Activated naive CD8-positive, alpha-beta T cell treated with anti-CD3 and anti-CD28 coated beads, Interleukin-2, amount 10 ng/mL, durations not matched to agents 7 days and 5 days (primary cell): ENCODE measurements at regions not wholly inside any gene's neighbourhood (a gene's known extent, or its start where the extent isn't known, plus 50 kb on each side); places are given as distances from the start of the nearest gene placed in this dataset.

Experiments
- ATAC-seq: fragments of 150-1000 bp; cut with Tn5 transposase; one replicate; pipeline ENCODE4 v1.10.0; 2021; ENCODE audit warnings: low read depth, moderate library complexity
- POLR2A ChIA-PET: fragments of 350-600 bp; sonication (Branson Sonifier 250); formaldehyde crosslinking; loops from one replicate; lab custom pipeline; 2021; ENCODE audit warnings: antibody characterized with exemption; lab: Charles Lee
- DNase-seq: peaks from one replicate; pipeline ENCODE4 v3.0.0; 2021
- H3K27ac Mint-ChIP-seq: one replicate; pipeline ENCODE4 v1.8.0; 2022; ENCODE audit warnings: mild to moderate bottlenecking, mixed read lengths
- H3K27me3 Mint-ChIP-seq: one replicate; pipeline ENCODE4 v1.8.0; 2022; ENCODE audit warnings: mild to moderate bottlenecking, moderate library complexity, mixed read lengths
- H3K36me3 Mint-ChIP-seq: one replicate; pipeline ENCODE4 v1.8.0; 2021; ENCODE audit warnings: mild to moderate bottlenecking, mixed read lengths
- H3K4me1 Mint-ChIP-seq: one replicate; pipeline ENCODE4 v1.8.0; 2021; ENCODE audit warnings: mixed read lengths
- H3K4me3 Mint-ChIP-seq: one replicate; pipeline ENCODE4 v1.8.0; 2022; ENCODE audit warnings: mild to moderate bottlenecking, moderate library complexity, mixed read lengths
- H3K9me3 Mint-ChIP-seq: one replicate; pipeline ENCODE4 v1.8.0; 2021; ENCODE audit warnings: mixed read lengths

DNA sequence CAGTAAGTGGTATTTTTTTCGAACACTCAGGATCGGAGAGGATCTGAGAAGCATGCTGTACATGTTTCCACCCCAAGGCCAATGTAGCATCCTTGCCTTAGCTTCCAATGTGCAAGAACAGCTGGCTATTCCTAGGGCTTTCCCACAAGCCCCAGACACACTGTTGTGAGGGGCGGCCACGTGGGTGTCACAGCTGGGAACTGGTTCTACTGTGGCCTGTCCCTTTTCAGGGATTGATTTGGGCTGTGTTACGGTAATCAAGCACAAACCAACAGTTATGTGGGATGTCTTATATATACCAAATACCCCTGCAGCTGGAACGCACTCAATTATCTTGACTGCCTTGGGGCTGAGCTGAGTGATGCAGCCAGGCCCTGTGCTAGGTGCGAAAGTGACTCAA is 116.3 kb upstream of the CXCR4 start:
- Mint-ChIP-seq H3K4me3 (no peak overlapping the region), H3K4me1 (peaks cover 22% of the 10 kb centered on the region), H3K36me3 (peaks cover 4% of the 10 kb centered on the region), H3K27me3 (peaks cover 11% of the 10 kb centered on the region), H3K9me3 (peaks cover 4% of the 10 kb centered on the region), H3K27ac (no peak overlapping the region)
- ATAC-seq (no peak), DNase-seq (no peak)
- POLR2A ChIA-PET: interaction anchor here (0.6 kb wide), 1 partner anchor 98 kb away, joined by 3 read pairs; no protein-coding TSS in a partner anchor

DNA sequence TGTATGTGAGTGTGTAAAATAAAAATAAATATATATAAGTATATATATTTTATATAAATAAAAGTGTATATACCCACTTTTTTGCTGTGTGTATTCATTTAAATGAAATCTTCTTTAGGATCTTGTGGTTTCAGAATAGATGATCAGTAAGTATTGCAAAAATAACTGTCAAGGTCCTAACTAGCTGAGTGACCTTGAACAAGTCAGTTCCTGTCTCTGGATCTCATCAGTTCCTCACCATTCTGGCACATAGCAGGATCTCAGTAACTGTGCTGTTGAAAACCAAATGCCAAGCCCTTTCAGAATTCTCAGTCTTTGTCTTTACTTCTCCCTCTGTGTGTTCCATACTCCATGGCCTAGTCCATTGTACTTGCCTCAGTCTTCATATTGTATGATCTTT is 115.3 kb upstream of the CXCR4 start:
- Mint-ChIP-seq H3K36me3 (peaks cover 4% of the 10 kb centered on the region), H3K27me3 (peaks cover 15% of the 10 kb centered on the region), H3K9me3 (peaks cover 4% of the 10 kb centered on the region), H3K4me3 (no peak overlapping the region), H3K27ac (no peak overlapping the region), H3K4me1 (peaks cover 13% of the 10 kb centered on the region)
- DNase-seq (no peak), ATAC-seq (no peak)
- POLR2A ChIA-PET: interaction anchor here (0.6 kb wide), 1 partner anchor 58 kb away, joined by 5 read pairs; no protein-coding TSS in a partner anchor

DNA sequence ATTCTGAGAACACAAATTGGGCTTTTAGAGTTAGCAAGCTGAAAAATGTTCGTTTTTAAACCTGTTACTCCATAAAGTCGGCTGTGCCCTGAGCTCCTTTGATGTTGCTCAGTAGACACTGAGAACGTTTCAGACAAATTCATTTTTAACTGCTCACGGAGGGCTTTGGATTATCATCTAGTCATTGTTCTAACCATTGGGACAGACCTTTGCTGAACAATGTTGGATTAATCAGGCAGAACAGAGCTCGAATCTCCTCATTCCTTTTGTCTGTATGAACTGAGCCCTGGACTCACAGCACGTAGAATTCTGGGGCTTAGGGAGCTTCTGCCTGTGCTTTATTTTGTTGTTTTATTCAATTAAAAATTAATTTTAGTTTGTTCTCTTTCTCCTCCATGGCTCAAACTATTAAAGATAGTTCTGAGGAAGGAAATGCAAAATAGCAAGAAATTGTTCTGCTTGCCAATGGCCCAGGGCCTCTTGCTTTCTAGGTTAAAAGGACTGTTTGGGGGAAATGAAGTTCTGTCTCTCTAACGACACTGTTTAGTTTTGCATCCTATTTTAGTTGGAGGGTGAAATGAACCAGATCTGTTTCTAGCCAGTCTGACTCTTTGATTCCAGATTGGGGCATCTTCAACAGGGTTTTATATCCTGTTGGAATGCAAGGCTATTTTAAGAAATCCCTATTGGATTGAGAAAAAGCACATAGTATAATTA is 114.7 kb upstream of the CXCR4 start:
- H3K27me3 Mint-ChIP-seq: peaks cover 15% of the 10 kb centered on the region
- DNase-seq (no peak), ATAC-seq (no peak)
- no peak overlapping the region for H3K4me3 Mint-ChIP-seq
- H3K36me3 Mint-ChIP-seq: peaks cover 7% of the 10 kb centered on the region
- H3K9me3 Mint-ChIP-seq: peaks cover 7% of the 10 kb centered on the region
- peaks cover 7% of the 10 kb centered on the region for H3K4me1 Mint-ChIP-seq
- no peak overlapping the region for H3K27ac Mint-ChIP-seq
- POLR2A ChIA-PET: no interaction called here

DNA sequence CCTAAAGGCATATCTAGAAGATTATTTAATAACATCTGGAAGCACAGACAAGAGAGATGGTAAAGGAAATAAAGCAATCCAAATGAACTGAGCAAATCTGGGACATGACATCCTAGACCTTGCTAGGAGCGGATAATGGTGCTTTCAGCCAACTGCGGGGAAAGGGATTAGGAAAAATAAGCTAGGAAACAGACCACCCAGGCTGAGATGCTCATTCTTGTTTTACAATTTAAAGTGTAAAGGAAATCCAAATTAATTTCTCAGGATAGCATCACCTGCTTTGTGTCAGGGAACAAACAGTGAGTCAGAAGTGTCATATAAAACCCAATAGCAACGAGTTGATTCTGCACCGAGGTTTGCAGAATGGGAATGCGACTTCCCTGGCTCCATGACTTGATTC is 112.5 kb upstream of the CXCR4 start:
- H3K27ac Mint-ChIP-seq: no peak overlapping the region
- peaks cover 7% of the 10 kb centered on the region for H3K36me3 Mint-ChIP-seq
- POLR2A ChIA-PET: no interaction called here
- peaks cover 6% of the 10 kb centered on the region for H3K9me3 Mint-ChIP-seq
- peaks cover 11% of the 10 kb centered on the region for H3K4me1 Mint-ChIP-seq
- no peak for ATAC-seq
- H3K27me3 Mint-ChIP-seq: peaks cover 15% of the 10 kb centered on the region
- H3K4me3 Mint-ChIP-seq: no peak overlapping the region
- DNase-seq: no peak

DNA sequence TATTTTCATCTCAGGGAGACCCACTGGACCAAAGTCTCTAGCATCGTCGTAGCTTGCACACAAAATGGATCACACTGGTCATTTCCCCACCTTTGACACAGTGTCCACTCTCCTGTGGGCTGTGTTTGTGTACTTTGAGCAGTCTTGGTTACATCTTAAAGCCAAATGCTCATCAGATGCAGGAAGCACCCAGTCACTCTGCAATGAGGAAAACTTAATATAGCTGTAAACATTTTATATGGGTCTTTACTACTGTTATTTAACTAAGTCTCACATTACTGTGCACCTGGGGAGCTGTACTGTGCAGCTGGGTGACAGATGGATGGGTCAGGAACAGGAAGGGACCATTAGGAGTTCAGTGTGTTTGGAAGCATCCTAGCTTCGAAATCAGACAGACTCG is 109.0 kb upstream of the CXCR4 start:
- no peak overlapping the region for H3K27ac Mint-ChIP-seq
- H3K9me3 Mint-ChIP-seq: peaks cover 5% of the 10 kb centered on the region
- POLR2A ChIA-PET: interaction anchor here (0.6 to 1.6 kb wide), 4 partner anchors 10 to 155 kb away, joined by 3 to 4 read pairs (median 3); no protein-coding TSS in a partner anchor
- no peak overlapping the region for H3K4me3 Mint-ChIP-seq
- H3K4me1 Mint-ChIP-seq: peaks cover 8% of the 10 kb centered on the region
- peaks cover 10% of the 10 kb centered on the region for H3K27me3 Mint-ChIP-seq
- H3K36me3 Mint-ChIP-seq: peaks cover 4% of the 10 kb centered on the region
- DNase-seq (no peak), ATAC-seq (no peak)

DNA sequence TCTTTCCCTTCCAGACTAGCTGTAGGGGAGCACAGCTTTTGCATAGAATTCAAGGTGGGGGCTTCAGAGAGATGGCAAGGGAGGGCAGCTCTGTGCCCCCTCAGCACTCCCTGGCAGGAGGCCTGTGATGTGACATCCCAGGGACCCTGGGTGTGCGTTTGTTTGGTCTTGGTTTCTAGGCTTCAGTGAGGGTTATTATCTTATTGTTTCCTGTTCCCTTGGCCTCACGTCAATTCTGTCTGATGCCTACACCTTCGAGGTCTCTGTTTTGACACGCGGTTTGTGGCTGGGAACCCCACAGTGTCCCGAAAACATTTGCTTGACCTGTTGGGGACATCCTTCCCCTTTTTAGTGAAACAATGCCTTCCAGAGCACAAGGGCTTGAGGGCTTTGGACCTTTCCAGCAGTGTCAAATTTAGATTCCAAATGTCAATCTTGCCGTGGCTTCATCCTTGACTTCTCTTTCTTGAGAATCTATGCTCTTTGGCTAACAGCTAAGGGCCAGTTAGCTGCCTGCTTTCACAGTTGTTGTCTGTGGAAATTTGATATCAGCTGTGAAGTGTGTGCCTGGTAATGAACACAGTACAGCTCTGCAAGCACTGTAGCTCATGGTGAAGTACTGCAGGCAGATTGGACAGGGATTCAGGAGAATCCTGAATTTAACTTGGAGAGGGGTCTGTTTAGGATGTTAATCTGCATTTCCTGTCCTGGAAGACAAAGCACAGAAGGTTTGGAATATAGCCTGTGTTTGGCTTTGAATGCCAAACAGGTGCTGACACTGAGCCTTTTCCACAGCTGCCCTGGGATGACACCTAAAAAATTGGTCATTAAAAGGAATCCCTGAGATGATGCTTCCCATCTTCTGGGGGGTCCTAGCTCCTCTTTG is 108.2 kb upstream of the CXCR4 start:
- DNase-seq (no peak), ATAC-seq (peak; percentile 82)
- Mint-ChIP-seq H3K36me3 (peaks cover 4% of the 10 kb centered on the region), H3K27ac (no peak overlapping the region), H3K4me3 (no peak overlapping the region), H3K27me3 (peaks cover 6% of the 10 kb centered on the region), H3K4me1 (peaks cover 8% of the 10 kb centered on the region), H3K9me3 (peaks cover 5% of the 10 kb centered on the region)
- POLR2A ChIA-PET: interaction anchor here (0.9 to 1.6 kb wide), 4 partner anchors 12 to 156 kb away, joined by 3 to 4 read pairs (median 3); no protein-coding TSS in a partner anchor

DNA sequence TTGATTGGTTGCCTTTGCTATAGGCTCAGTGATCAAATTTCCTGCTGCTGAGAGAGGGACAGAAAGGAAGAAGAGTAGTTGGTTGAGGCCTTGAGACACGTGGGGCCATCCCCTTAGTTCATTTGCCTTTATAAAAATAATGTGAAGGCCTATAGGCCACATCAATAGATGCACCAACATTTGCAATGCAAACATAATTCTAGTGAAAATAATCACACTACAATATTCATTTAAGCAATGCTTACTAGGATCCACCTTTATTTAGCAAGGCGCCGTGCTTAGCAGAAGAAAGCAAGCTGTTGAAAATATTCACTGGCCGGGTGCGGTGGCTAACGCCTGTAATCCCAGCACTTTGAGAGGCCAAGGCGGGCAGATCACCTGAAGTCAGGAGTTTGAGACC is 105.3 kb upstream of the CXCR4 start:
- no peak overlapping the region for H3K27ac Mint-ChIP-seq
- ATAC-seq (no peak), DNase-seq (no peak)
- POLR2A ChIA-PET: no interaction called here
- H3K36me3 Mint-ChIP-seq: peaks cover 6% of the 10 kb centered on the region
- no peak overlapping the region for H3K4me3 Mint-ChIP-seq
- peaks cover 7% of the 10 kb centered on the region for H3K27me3 Mint-ChIP-seq
- peaks cover 8% of the 10 kb centered on the region for H3K4me1 Mint-ChIP-seq
- peaks cover 5% of the 10 kb centered on the region for H3K9me3 Mint-ChIP-seq

DNA sequence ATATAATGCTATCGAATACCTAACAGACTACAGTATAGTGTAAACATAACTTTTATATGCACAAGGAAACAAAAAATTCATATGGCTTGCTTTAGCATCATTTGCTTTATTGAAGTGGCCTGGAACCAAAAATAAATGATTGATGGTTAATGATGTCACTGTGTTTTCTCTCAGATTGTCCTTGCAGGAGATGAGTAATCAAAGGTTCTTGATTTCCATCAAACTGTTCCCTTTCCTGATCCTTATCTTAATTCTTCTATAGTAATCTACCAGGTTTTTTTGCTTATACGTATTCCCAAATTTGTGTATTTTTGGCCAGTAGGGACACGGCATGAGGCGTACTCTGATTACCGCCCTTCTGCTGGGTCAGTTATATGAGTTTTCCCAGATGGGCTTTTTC is 104.9 kb upstream of the CXCR4 start:
- H3K27ac Mint-ChIP-seq: no peak overlapping the region
- ATAC-seq (no peak), DNase-seq (no peak)
- POLR2A ChIA-PET: no interaction called here
- peaks cover 7% of the 10 kb centered on the region for H3K27me3 Mint-ChIP-seq
- peaks cover 8% of the 10 kb centered on the region for H3K4me1 Mint-ChIP-seq
- peaks cover 3% of the 10 kb centered on the region for H3K36me3 Mint-ChIP-seq
- no peak overlapping the region for H3K4me3 Mint-ChIP-seq
- H3K9me3 Mint-ChIP-seq: peaks cover 2% of the 10 kb centered on the region

DNA sequence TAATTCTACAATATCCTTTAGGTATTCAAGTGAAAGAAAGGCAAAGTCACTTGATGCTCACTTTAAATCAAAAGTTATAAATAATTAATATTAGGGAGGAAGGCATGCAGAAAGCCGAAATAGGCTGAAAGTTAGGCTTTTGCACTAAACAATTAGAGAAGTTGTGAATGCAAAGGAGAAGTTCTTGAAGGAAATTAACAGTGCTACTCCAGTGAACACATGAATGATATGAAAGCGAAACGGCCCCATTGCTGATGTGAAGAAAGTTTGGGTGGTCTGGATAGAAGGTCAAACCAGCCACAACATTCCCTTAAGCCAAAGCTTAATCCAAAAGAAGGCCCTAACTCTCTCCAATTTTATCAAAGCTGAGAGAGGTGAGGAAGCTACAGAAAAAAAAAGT is 103.1 kb upstream of the CXCR4 start:
- no peak for DNase-seq
- H3K4me1 Mint-ChIP-seq: peaks cover 4% of the 10 kb centered on the region

DNA sequence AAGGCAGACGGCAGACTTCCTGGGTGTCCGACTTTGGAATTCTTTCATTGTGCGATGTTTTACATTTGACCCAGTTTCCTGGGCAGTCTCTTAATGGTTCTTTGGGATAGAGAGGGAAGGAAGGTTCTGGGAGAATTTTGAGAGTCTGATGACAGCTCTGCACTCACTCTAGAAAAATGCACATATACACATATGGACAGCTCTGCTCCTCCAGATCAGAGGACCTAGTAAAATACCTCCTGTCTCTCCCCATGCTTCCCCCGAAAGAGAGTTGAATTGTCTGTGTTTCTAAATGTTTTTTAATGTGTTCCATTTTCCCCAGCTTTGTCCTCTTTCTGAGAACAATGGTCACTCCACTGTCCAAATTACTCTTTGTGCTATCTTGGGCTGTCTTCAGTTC is 102.0 kb upstream of the CXCR4 start:
- H3K27me3 Mint-ChIP-seq: peaks cover 7% of the 10 kb centered on the region
- H3K4me3 Mint-ChIP-seq: no peak overlapping the region
- peaks cover 2% of the 10 kb centered on the region for H3K9me3 Mint-ChIP-seq
- H3K27ac Mint-ChIP-seq: no peak overlapping the region
- H3K36me3 Mint-ChIP-seq: peaks cover 3% of the 10 kb centered on the region
- ATAC-seq (no peak), DNase-seq (no peak)
- POLR2A ChIA-PET: no interaction called here
- no peaks in the 10 kb centered on the region for H3K4me1 Mint-ChIP-seq

More for the DNA sequence above, 103.1 kb upstream of the CXCR4 start:
- peaks cover 7% of the 10 kb centered on the region for H3K27me3 Mint-ChIP-seq
- no peak for ATAC-seq
- peaks cover 3% of the 10 kb centered on the region for H3K36me3 Mint-ChIP-seq
- POLR2A ChIA-PET: interaction anchor here (0.6 kb wide), 1 partner anchor 86 kb away, joined by 3 read pairs; no protein-coding TSS in a partner anchor
- H3K27ac Mint-ChIP-seq: no peak overlapping the region
- no peak overlapping the region for H3K4me3 Mint-ChIP-seq
- peaks cover 2% of the 10 kb centered on the region for H3K9me3 Mint-ChIP-seq

DNA sequence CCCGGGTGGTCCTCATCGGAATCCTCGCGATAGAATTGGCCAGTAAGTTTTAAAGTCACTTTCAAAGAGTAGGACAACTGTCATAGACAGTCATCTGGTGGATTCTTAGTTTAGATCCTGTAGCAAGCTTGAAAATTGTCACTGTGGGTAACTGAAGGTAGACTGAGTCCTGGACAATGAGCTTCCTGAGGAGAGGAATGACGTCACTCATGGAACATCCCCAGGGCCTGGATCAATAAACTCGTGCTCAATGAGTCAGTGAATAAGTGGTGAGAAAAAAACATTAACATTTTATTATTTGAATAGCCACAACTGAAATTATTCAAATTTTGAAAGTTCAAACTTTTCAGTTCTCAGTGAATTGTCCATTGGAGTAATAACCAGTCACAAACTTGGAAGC is 101.4 kb upstream of the CXCR4 start:
- DNase-seq (no peak), ATAC-seq (no peak)
- Mint-ChIP-seq H3K27me3 (peaks cover 7% of the 10 kb centered on the region), H3K4me1 (no peaks in the 10 kb centered on the region), H3K4me3 (no peak overlapping the region), H3K27ac (no peak overlapping the region), H3K36me3 (peaks cover 3% of the 10 kb centered on the region), H3K9me3 (peaks cover 2% of the 10 kb centered on the region)
- POLR2A ChIA-PET: no interaction called here

DNA sequence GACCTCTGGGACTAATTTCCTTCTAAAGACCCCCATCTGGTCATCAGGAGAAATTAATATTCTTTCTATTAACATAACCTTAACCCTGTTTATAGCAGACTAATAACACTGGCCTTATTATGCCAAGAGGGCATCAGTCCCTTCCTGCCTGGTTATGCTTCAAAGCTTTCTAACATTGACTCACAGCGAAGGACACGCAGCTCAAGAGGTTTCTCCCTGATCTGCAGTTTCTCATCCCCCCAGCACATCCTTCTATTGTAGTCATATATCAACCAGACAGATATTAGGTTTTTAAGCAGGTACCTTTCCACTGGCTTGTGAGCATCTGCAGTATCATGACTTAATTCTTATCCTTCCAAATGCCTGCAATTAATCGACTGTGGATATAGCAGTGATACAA is 100.0 kb upstream of the CXCR4 start:
- H3K9me3 Mint-ChIP-seq: peaks cover under 1% of the 10 kb centered on the region
- POLR2A ChIA-PET: no interaction called here
- H3K36me3 Mint-ChIP-seq: peaks cover 2% of the 10 kb centered on the region
- ATAC-seq: no peak
- no peak for DNase-seq
- no peak overlapping the region for H3K4me3 Mint-ChIP-seq
- no peak overlapping the region for H3K27ac Mint-ChIP-seq
- H3K4me1 Mint-ChIP-seq: peaks cover 6% of the 10 kb centered on the region
- H3K27me3 Mint-ChIP-seq: peaks cover 7% of the 10 kb centered on the region

DNA sequence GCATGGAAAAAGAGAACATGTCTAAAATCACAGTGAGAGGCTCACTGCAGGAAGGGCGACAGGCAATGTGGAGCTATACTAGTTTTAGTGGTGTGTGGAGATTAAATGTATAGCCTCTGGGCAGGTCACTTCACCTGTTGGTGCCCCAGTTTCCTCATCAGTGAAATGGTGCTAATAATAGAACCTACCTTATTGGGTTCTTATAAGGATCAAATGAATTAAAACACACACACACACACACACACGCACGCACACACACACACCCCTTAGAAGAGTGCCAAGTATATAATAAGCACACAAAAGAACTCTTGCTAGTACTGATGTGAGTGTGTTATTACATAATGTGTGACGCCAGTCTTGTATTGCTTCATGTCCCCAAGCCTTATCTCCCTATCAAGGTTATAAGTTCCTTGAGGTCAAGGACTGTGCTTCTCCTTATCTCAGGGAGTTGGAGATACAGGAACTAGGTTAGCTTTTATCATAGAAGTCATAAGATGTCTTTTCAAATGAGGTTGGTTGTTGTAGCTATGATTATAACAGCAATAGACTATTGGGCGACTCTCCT is 98.0 kb upstream of the CXCR4 start:
- peaks cover 7% of the 10 kb centered on the region for H3K27me3 Mint-ChIP-seq
- H3K4me3 Mint-ChIP-seq: no peak overlapping the region
- DNase-seq: no peak
- no peak for ATAC-seq
- peaks cover 16% of the 10 kb centered on the region for H3K4me1 Mint-ChIP-seq
- peaks cover 2% of the 10 kb centered on the region for H3K36me3 Mint-ChIP-seq
- POLR2A ChIA-PET: no interaction called here
- H3K9me3 Mint-ChIP-seq: no peaks in the 10 kb centered on the region
- no peak overlapping the region for H3K27ac Mint-ChIP-seq
